ENCODE measurements at regions not wholly inside any gene's neighbourhood (a gene's known extent, or its start where the extent isn't known, plus 50 kb on each side); places are given as distances from the start of the nearest gene placed in this dataset.

GRCh38 chr3:146308682-146309081, 57.8 kb upstream of the PLSCR4 start:
- TF ChIP-seq CTCF (IDR thresholded peaks at IDR 0.05; ENCODE audit: low read length) (no peak), EZH2 (IDR thresholded peaks at IDR 0.05; ENCODE audit: borderline replicate concordance, low read length) (no peak)
